ENCODE measurements at regions not wholly inside any gene's neighbourhood (a gene's known extent, or its start where the extent isn't known, plus 50 kb on each side); places are given as distances from the start of the nearest gene placed in this dataset.
"Not testable (repeated sequence)": the region's sequence is repeated elsewhere in the genome, so short reads cannot be mapped to it uniquely, and the experiment has no call there.

DNA sequence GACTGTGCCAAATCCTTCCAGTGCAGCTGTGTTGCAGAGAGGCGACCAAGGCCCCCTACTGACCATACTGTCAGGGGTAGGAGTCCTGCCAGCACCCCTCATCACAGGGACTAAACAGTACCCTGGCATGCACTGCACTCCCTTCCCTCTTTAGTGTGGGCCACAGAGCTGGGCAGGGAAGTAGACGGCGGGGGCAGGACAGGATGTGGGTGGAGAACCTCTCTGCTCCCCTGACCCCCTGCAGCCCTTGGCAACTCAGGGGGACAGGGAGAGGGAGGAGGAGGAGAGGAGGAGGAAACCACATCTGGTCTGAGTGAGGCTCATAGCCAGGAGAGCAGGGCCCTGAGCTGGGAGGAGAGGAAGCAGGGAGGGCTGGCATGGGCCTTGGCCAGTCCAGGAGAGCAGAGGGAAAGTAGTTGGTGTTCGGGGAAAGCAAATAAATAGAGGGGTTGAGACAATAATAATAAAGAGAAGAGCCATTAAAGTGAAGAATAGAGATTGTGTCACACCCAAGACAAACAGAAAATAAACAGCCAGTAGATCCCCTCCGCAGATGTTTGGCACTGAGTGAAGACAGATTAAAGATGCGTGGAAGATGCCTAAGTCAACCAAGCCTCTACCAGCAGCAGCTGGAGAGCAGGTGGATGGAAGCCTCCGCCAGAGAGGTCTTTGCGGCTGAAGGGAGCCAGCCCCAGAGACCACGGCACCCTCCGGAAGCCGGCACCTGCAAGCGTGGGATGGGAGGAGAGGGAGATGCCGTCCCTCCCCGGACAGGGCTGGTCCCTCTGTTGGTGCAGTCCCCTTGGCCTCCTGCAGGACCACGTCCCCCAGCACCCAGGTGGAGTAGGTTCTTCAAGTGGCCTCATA is 61.5 kb downstream of the RPUSD4 start:
- DNase-seq, result peak; percentile 31

DNA sequence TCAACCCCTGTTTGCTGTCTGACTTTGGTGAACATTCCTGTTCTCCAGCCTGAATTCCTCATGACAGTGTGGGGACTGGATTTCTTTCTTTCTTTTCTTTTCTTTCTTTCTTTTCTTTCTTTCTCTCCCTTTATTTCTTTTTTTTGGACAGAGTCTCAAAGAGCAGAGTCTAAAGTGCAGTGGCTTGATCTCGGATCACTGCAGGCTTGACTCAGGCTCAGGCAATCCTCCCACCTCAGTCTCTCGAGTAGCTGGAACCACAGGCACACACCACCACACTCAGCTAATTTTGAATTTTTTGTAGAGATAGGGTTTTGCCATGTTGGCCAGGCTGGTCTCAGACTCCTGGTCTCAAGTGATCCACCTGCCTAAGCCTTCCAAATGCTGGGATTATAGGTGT is 63.1 kb downstream of the RPUSD4 start:
- DNase-seq, result no peak

GRCh38 chr11:126147208-126148111 is 64.0 kb downstream of the RPUSD4 start:
- DNase-seq, result no peak

GRCh38 chr11:126146454-126147192 is 64.8 kb downstream of the RPUSD4 start:
- DNase-seq, result no peak

DNA sequence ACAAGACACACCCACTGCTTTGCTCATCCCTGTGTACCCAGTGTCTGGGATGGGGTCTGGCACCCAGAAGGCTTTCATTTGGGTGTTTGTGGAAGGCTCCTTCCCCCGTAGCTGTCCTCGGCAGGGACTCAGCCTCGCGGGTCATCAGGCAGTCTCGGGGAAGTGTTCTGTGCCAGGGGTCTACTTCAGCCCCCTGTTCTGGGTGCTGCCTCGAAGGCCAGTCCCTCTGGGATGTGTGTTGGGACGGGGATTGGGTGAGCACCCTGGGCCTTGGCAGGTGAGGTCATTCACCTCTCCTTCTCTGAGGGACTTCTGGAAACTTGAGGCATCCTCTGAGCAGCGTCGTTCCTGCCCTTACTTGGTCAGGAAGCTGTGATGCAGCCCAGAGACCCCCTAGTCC is 65.5 kb downstream of the RPUSD4 start:
- DNase-seq, result no peak

DNA sequence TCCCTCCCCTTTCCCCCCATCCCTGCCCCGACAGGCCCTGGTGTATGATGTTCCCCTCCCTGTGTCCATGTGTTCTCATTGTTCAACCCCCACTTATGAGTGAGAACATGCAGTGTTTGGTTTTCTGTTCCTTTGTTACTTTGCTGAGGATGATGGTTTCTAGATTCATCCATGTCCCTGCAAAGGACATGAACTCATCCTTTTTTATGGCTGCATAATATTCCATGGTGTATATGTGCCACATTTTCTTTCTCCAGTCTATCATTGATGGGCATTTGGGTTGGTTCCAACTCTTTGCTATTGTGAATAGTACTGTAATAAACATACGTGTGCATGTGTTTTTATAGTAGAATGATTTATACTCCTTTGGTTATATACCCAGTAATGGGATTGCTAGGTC is 68.0 kb downstream of the RPUSD4 start:
- DNase-seq, result not testable (repeated sequence)

GRCh38 chr11:126140926-126141280 is 70.5 kb downstream of the RPUSD4 start:
- peak; percentile 59 for DNase-seq

- no peak for DNase-seq
Measured at GRCh38 chr11:126140201-126140925, 71.1 kb downstream of the RPUSD4 start.

GRCh38 chr11:126139111-126140091 is 72.0 kb downstream of the RPUSD4 start:
- peak; percentile 28 for DNase-seq

GRCh38 chr11:126138636-126139035 is 72.8 kb downstream of the RPUSD4 start:
- no peak for DNase-seq

- no peak for DNase-seq
Measured at GRCh38 chr11:126137136-126137535, 74.3 kb downstream of the RPUSD4 start.

GRCh38 chr11:126136507-126136906 is 73.8 kb upstream of the CDON start:
- DNase-seq, result peak; percentile 65

- DNase-seq, result no peak
Measured at GRCh38 chr11:126135235-126136176, 72.8 kb upstream of the CDON start.

DNA sequence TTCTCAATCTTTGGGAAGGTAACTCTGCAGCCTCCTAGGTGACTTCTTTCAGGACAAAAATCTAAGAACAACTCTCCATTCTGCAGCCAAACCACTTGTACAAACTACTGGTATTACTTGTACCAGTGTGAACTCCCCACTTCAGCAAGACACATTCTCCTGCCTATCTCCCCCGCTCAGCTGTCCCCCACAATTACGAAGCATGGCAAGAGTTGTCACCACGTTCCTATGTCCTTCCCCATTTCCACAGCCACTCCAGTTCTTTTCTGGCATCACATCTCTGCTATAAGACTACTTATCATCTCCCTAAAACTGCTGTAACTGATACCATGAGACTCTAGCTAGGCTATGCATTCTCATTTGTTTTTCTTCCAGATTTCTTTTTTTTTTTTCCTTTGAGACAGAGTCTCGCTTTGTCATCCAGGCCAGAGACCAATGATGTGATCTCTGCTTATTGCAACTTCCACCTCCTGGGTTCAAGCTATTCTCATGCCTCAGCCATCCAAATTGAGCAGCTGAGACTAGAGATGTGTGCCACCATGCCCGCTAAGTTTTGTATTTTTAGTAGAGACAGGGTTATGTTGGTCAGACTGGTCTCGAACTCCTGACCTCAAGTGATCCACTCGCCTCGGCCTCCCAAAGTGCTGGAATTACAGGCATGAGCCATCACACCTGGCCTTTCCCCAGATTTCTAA is 71.9 kb upstream of the CDON start:
- DNase-seq, result no peak

DNA sequence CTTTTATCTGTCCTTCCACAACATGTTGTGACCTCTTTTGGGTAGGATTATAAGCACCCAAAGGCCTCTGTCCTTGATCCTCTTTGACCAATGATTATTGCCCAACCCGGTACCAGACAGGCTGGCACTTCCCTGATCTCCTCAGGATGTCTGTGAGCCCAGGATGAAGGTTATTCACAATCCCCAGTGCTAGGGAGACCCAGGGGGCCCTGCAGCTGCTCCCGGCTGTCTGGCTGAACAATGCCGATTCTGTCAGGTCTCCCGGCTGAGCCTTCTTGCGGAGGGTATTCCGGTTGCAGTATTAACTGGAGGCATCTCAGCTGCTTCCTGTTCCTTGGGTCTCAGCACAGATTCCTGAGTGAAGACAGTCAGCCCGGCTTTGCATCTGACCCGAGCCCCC is 71.2 kb upstream of the CDON start:
- DNase-seq, result no peak

- peak; percentile 39 for DNase-seq
Measured at GRCh38 chr11:126132319-126132718, 69.7 kb upstream of the CDON start.

DNA sequence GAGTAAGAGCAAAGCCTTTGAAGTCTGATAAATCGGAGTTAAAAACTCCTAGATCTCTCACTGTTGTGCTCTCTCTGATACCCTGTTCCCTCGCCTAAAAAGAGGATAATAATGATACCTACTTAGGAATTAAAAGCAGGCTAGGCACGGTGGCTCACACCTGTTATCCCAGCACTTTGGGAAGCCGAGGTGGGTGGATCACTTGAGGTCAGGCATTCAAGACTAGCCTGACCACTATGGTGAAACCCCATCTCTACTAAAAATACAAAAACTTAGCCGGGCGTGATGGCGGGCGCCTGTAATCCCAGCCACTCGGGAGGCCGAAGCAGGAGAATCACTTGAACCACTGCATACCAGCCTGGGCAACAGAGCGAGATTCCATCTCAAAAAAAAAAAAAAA is 68.1 kb upstream of the CDON start:
- not testable (repeated sequence) for DNase-seq

GRCh38 chr11:126129727-126130671 is 67.3 kb upstream of the CDON start:
- DNase-seq, result no peak

Measured in EL (cell line).